ENCODE measurements at regions not wholly inside any gene's neighbourhood (a gene's known extent, or its start where the extent isn't known, plus 50 kb on each side); places are given as distances from the start of the nearest gene placed in this dataset.

DNA sequence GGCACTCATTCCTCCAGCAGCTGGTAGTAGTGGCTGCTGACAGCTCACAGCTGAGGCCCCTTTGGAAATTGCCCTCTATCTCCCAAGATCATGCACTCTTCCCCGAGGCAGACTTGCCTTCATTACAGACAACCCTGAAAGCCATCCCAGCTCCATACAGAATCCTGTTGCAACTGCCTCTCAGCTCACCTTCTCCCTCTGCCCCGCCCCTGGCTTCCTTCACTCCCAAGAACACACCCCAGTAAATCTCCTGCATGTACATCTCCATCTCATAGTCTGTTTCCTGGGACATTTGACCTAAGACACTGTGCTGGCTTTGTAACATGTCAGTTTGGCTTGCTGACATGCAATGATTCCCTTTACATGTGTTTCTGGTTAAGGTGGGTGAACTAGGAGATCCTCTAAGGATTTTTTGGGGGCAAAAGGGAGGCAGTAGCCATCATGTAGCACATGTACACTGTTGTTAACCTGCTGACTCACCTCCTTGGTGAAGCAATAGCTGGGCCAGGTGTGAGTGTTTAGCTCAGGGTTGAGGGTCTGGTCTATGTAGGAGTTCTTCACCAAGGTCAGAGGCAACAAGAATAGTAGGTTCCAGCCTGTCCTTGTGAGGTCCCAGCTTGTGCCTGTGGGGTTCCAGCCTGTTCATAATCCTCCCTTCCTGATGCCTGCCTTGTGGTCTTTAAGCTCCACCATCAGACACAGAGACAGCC, 179.6 kb downstream of the CSNK2A3 start:
- no peak for DNase-seq

DNA sequence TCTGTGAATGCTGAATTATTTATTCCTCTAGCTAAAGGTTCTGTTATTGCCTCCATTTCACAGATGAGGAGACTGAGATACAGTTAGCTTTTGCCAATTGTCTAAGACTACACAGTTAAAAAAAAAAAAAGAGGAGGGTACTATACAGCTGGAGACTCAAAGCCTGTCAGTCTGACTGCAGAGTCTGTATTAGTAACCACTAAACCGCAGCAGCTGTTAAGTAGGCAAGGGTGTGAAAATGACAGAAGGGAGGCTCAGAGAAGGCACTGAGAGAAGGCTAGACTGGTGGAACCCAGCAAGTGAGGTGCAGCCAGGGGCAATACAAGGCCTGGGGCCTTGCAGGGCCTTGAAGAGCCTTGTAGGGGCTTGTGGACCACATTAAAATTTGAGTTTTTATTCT, 181.2 kb downstream of the CSNK2A3 start:
- DNase-seq = no peak

- DNase-seq = no peak
Observed at GRCh38 chr11:11171285-11171684, 181.8 kb downstream of the CSNK2A3 start.

DNA sequence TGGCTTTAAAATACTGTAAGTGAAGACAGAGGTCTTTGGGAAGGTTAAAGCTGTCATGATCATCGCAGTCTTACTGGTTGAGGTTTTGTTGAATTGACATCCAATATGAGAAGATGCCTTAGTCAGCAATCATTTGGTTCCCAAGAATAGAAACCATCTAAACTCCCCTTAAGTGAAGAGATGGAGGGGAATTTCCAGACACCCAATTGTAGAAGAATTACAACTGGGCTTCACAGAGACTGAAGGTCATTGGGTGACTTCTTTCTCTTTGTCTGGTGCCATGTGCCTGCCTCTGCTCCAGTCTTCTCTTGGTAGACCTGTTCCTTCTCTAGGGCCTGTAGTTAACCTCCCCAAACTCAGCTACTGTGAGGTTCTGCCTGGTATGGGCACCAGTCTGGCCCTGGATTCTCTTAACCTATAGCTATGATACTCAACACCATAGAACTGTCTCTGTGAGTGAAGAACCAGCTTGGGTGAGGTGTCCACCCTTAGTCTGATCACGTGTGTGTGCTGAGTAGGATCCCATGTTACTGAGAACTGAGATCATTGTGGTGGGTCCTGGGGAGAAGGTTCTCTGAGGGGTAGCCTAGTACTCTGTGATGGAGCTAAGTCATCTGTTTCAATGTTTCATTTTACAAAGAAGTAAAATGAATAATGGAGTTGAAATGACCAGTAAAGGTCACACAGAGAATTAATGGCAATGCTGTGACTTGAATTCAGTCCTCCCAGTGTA, 182.5 kb downstream of the CSNK2A3 start:
- no peak for DNase-seq

GRCh38 chr11:11169715-11170351, 183.2 kb downstream of the CSNK2A3 start:
- no peak for DNase-seq

DNA sequence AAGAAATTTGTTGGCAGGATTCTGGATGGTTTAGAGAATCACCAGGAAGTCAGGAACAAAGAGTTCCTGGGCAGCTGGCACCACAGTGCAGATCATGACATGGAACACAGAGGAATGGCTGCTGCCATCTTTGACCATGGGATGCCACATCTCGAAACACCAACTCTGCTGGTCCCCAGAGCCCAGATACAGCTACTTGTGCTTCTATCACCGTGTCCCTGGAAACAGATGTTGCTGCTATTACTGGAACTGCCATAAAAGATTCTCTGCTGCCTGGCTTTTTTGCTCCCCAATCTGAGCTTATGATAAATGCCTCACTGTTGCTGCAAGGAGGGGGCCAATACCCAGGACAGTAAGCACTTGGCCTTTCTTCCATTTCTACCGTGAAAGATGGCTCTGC, 185.2 kb downstream of the CSNK2A3 start:
- DNase-seq = no peak

- DNase-seq = no peak
Observed at GRCh38 chr11:11164334-11164690, 188.7 kb downstream of the CSNK2A3 start.

DNA sequence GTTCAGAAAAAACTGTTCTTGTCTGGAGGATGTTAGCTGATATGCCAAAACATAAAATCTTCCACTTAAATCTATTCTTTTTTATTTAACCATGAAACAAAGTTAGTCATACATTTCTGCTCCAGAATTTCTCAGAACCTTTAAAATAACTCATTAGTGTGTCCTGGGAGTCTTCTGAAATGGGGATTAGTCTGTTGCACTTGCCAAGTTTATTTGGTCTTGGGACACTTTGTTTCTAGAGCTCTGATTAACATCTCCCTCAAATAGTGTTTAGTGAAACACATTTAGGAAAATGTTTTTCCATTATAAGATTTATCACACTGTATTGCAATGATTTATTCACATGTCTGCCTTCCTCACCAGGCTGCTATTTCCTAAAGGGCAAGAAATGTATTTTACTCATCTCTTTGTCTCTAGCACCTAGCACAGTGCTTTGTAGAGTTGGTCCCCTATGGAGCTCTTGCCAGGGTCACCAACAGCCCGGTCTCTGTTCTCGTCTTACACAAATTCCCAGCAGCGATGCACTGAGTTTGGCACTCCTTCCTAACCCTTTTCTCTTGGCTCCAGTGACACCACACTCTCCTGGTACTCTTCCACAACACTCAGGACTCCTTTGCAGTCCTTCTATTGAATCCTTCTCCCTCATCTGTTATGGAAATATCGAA, 189.2 kb downstream of the CSNK2A3 start:
- DNase-seq = no peak

- no peak for DNase-seq
Observed at GRCh38 chr11:11163236-11163635, 189.8 kb downstream of the CSNK2A3 start.

- DNase-seq = no peak
Observed at GRCh38 chr11:11157185-11157584, 195.9 kb downstream of the CSNK2A3 start.

GRCh38 chr11:11155962-11156815, 196.9 kb downstream of the CSNK2A3 start:
- DNase-seq = no peak

- no peak for DNase-seq
Observed at GRCh38 chr11:11152877-11153276, 200.2 kb downstream of the CSNK2A3 start.

DNA sequence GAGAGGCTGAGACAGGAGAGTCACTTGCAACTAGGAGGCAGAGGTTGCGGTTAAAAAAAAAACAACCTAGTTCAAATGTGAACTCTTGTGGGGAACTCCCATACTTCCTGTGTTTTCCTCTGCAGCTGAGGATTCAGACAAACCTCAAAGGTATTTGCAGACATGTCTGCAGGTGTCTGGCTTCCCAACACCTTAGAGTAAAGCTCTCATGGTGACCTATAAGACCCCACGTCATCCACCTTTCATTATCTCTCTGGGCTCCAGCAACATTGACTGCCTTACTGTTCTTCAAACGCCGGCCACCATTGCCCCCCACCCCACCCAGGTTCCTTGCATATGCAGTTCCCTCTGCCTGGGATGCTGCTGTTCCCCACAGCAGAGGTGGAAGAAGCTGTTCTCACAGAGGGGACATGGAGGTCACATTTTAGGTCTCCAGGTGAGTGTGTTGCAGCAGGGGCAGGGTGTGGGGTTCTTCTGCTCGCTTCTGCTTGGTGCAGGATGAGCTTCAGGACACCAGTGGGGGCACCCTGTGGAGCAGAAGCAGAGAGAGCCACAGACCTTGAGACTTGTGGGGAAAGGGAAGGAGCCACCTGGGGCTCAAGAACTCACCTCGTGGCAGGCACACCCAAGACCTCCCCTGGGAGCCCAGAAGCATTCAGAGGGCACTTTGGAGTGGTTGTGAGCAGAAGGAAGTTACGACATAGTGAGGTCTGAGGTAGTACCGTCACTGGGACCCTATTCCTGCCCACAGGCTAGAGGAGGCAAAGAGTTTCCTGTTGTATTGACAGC, 203.2 kb downstream of the CSNK2A3 start:
- DNase-seq = no peak

DNA sequence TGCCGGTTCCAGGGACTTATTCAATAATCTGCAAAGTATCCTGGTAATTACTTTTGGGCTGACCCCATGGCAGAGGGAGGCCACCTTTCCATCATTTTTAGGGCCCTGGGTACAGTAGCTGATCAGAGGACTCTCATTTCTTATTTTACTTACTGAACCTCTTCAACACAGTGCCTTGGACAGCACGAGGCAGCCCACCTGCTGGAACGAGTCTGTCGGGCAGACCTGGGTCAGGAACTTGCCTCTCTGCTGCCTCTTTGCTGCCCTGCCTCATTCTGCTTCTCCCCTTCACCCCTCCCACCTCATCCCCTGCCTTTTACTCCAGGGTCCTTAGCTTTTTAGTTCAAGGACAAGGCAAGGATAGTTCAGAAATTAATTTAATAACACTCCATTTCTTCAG, 204.5 kb downstream of the CSNK2A3 start:
- DNase-seq = no peak

GRCh38 chr11:11148104-11148509, 204.9 kb downstream of the CSNK2A3 start:
- DNase-seq = no peak

GRCh38 chr11:11146830-11147229, 206.2 kb downstream of the CSNK2A3 start:
- DNase-seq = no peak

DNA sequence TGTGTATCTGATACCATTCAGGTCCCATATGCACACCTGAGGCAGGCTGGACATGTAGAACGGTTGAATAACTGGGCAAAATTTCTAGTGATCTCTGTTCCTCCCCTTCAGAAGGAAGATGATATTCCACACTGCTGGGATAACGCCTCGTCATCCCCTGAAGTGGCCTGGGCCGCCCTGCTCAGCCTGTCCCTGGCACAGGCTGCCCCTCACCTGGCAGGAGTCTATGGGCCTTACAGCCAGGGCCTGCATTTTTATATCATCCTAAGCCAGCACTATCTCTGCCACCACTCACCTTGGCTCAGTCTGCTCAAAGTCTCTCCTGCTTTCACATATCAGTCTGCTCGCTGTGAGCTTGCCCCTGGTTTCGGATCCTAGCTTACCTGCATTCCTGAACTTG, 209.2 kb downstream of the CSNK2A3 start:
- DNase-seq = no peak

DNA sequence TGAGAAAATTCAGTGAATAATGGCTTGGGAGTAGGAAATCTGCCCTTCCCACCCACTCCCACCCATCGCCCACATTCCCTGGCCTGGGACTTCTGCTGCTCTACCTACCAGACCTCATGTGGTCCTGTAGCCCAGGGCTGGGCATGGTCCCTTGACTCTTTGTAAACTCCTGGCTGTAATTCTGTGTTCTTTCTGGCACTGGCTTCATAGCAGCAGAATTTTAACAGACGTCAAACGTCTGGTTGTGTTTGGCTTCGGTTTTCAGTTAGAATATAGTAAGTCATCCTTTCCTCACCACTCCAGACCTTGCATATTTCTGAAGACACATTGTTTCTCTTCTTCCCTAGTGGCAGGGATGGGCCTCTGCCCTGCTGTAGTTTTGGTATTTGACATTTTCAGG, 210.6 kb downstream of the CSNK2A3 start:
- DNase-seq = no peak

DNA sequence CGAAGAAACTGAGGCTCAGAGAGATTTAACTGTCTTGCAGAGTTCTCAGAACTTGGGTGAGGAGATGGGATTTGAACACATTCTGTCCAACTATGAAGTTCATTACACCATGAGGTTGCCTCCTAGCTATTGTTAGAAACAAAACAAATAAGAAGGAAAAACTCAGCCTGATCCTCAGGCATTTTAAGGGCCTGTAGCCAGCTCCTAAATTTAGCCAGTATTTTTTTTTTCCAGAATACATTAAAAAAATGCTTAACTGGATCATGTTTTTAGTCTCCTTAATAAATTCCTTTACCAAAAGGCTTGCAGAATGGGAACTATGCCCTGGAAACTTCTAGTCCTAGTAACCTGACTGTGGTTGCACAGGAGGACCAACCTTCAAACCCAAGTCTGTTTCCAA, 212.0 kb downstream of the CSNK2A3 start:
- no peak for DNase-seq

- DNase-seq = no peak
Observed at GRCh38 chr11:11140510-11140909, 212.5 kb downstream of the CSNK2A3 start.

DNA sequence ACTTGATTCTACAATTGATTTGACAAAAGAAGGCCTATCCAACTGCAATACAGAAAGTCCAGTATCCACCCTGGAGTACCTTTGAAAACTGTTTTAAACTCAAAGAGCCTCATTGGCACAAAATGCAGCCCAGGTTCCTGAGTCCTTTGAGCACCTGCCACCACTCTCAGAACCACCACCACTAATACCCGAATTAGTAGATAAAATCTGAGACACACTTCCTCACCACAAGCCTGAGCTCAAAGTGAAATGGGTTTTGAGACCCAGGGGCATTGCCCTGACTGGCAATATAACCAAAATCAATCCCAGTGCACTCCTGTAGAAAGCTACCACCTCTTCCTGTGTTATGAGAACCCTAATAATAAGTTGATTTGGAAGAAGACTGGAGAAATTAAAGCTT, 215.7 kb downstream of the CSNK2A3 start:
- DNase-seq = no peak
